Neural cell (in vitro differentiated cells): ENCODE measurements at regions not wholly inside any gene's neighbourhood (a gene's known extent, or its start where the extent isn't known, plus 50 kb on each side); places are given as distances from the start of the nearest gene placed in this dataset.

Experiments used
- EP300 ChIP-seq: fragments of 450-650 bp; conservative IDR thresholded peaks from 2 replicates; pipeline ENCODE4 v1.6.1; 2014; ENCODE audit warnings: antibody characterized with exemption, mild to moderate bottlenecking, moderate library complexity; ENCODE audit not compliant: poor library complexity, severe bottlenecking
- EZH2 ChIP-seq: fragments of 200-600, 300-800 bp; shearing (Covaris generic), sonication (generic); IDR thresholded peaks from 2 replicates; pipeline ENCODE4 v1.6.1; 2014; ENCODE audit warnings: antibody characterized with exemption, low read length, borderline replicate concordance, mild to moderate bottlenecking; ENCODE audit not compliant: insufficient read depth, poor library complexity, severe bottlenecking
- MXI1 ChIP-seq: fragments of 450-650 bp; conservative IDR thresholded peaks from 2 replicates; pipeline ENCODE4 v1.6.1; 2014; ENCODE audit warnings: antibody characterized with exemption, mild to moderate bottlenecking; ENCODE audit not compliant: poor library complexity, severe bottlenecking
- RAD21 ChIP-seq: fragments of 450-650 bp; conservative IDR thresholded peaks from 2 replicates; pipeline ENCODE4 v1.6.1; 2014; ENCODE audit warnings: antibody characterized with exemption, mild to moderate bottlenecking, moderate library complexity
- SMC3 ChIP-seq: fragments of 450-650 bp; conservative IDR thresholded peaks from 2 replicates; pipeline ENCODE4 v1.6.1; 2014; ENCODE audit warnings: antibody characterized with exemption, mild to moderate bottlenecking, moderate library complexity; ENCODE audit not compliant: poor library complexity
- TAF1 ChIP-seq: IDR thresholded peaks from 2 replicates; pipeline ENCODE4 v1.6.1; 2012; ENCODE audit warnings: low read depth
- TF ChIP-seq, protein P1 (sequence below): fragments of 450-650 bp; IDR thresholded peaks from 2 replicates; pipeline ENCODE4 v1.5.1; 2014; ENCODE audit warnings: antibody characterized with exemption, mild to moderate bottlenecking, moderate library complexity; ENCODE audit not compliant: poor library complexity, severe bottlenecking
- TF ChIP-seq, protein P2 (sequence below): IDR thresholded peaks from 2 replicates; pipeline ENCODE4 v1.6.1; 2012; ENCODE audit warnings: borderline replicate concordance

DNA sequence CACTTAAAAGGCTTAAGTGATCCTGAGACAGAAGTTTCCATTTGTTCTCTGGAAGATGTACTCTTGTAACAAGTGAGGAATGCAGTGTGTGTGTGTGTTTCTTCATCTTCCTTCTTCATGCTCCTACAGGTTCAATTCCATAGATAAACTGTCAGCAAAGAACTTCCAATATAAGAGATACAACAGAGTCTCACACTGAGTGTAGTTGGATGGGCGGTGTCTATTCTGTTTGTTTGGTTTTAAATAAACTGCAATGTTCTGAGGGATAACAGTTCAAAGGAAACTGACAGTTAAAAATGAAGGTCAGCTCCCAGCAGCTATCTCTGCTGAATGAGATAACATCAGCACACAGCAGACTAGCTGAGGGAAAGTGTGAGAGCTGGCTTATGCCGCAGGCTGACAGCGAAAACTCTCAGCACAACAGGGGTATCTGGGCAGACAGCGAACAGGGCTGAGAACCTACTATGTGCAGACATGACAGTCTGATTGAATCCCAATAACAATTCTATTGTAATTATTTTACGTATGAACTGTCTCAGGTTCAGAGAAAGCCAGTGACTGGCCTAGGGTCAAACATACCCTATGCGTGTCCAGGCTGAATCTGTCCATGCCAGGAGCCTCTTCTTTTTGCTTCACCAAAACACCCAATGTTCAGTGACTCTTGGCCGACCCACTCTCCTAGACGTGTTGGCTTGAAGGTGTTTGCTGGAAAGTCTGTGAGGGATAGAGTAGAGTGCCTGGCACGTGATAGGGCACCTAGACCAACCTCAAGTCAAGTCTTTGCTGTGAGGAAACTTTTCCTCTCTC is 201.9 kb upstream of the TRIB2 start:
- TF ChIP-seq, protein P1, sequence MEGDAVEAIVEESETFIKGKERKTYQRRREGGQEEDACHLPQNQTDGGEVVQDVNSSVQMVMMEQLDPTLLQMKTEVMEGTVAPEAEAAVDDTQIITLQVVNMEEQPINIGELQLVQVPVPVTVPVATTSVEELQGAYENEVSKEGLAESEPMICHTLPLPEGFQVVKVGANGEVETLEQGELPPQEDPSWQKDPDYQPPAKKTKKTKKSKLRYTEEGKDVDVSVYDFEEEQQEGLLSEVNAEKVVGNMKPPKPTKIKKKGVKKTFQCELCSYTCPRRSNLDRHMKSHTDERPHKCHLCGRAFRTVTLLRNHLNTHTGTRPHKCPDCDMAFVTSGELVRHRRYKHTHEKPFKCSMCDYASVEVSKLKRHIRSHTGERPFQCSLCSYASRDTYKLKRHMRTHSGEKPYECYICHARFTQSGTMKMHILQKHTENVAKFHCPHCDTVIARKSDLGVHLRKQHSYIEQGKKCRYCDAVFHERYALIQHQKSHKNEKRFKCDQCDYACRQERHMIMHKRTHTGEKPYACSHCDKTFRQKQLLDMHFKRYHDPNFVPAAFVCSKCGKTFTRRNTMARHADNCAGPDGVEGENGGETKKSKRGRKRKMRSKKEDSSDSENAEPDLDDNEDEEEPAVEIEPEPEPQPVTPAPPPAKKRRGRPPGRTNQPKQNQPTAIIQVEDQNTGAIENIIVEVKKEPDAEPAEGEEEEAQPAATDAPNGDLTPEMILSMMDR: no peak
- TF ChIP-seq EZH2 (no peak), EP300 (no peak), TAF1 (no peak), RAD21 (no peak), SMC3 (no peak), MXI1 (no peak)
- TF ChIP-seq, protein P2, sequence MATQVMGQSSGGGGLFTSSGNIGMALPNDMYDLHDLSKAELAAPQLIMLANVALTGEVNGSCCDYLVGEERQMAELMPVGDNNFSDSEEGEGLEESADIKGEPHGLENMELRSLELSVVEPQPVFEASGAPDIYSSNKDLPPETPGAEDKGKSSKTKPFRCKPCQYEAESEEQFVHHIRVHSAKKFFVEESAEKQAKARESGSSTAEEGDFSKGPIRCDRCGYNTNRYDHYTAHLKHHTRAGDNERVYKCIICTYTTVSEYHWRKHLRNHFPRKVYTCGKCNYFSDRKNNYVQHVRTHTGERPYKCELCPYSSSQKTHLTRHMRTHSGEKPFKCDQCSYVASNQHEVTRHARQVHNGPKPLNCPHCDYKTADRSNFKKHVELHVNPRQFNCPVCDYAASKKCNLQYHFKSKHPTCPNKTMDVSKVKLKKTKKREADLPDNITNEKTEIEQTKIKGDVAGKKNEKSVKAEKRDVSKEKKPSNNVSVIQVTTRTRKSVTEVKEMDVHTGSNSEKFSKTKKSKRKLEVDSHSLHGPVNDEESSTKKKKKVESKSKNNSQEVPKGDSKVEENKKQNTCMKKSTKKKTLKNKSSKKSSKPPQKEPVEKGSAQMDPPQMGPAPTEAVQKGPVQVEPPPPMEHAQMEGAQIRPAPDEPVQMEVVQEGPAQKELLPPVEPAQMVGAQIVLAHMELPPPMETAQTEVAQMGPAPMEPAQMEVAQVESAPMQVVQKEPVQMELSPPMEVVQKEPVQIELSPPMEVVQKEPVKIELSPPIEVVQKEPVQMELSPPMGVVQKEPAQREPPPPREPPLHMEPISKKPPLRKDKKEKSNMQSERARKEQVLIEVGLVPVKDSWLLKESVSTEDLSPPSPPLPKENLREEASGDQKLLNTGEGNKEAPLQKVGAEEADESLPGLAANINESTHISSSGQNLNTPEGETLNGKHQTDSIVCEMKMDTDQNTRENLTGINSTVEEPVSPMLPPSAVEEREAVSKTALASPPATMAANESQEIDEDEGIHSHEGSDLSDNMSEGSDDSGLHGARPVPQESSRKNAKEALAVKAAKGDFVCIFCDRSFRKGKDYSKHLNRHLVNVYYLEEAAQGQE: no peak
